CD1c-positive myeloid dendritic cell (primary cell): ENCODE measurements at regions not wholly inside any gene's neighbourhood (a gene's known extent, or its start where the extent isn't known, plus 50 kb on each side); places are given as distances from the start of the nearest gene placed in this dataset.

Experiments
- DNase-seq: peaks from one replicate; pipeline ENCODE4 v3.0.0-alpha.2; 2016; ENCODE audit errors: extremely low spot score

GRCh38 chr11:41971592-41971991 lies 512.1 kb upstream of the LRRC4C start:
- no peak for DNase-seq

DNA sequence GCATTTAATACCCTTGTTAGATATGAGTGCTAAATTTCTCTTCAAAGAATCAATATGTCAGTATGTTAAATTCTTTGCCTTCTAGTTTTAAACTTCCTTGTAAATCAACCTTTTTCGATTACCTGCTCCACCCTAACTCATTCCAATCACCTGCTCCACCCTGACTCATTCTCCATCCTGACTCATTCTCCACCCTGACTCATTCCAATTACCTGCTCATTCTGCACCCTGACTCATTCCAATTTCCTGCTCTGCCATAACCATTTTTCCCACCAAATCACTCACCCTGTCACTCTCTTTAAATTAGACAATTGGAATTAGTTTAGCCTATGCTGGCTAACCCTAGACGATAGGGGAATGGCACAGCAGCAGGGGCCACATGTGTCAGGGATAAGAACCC lies 519.5 kb upstream of the LRRC4C start:
- DNase-seq = no peak

DNA sequence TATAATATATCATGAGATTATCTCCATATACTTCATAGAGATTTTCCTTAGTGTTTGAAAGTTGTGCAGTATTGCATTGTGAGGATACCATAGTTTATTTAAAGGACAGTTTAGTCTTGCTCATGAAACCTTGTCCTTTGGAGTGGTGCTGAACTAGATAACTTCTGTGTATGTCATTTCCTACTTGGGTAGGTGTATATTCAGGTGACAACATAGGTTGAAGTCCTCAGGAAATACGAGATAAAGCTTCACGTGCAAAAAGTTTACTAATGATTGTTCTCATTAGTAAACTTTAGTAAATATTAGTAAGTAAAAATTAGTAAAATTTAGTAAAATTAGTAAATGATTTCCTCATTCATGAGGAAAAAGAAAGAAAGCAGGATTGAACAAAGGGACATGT lies 521.3 kb upstream of the LRRC4C start:
- no peak for DNase-seq

DNA sequence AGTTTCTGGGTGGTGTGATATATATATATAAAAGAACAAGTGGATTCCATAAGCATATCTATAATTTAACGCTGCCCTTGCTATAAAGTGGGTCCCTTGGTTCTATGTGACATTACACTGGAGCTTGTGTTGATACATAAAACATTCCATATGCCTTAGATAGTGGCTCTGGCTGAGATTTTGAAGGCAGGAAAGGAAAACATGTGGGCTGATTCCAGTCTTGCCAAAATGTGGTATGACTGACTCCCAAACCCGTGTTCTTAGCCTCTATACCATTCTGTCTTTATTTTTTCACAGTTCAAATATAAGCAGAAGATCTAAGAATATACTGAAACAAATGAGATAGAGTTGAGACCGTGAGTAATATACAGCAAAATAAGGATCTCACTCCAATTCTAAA lies 522.8 kb upstream of the LRRC4C start:
- DNase-seq = no peak

- DNase-seq = no peak
Observed at GRCh38 chr11:41982975-41983374, 523.5 kb upstream of the LRRC4C start.

DNA sequence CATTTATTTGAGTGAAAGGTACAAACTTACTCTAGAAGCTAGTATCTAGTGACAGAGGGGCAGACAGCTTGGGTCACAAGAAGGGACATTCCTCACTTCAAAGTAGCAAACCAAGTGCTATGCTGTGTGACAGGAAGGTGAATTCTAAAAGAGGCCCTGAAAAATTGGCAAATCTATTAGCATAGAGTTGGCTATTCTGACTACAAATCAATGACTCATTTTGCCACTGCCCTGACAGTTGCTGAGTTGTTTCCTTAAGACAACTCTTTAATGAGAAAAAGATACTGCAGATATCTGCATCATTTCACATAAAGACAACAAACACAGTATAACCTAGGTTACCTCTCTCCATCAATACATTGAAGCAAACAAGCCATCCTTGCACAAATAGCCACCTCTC lies 524.0 kb upstream of the LRRC4C start:
- DNase-seq = no peak

GRCh38 chr11:41984023-41984422 lies 524.6 kb upstream of the LRRC4C start:
- DNase-seq = no peak

DNA sequence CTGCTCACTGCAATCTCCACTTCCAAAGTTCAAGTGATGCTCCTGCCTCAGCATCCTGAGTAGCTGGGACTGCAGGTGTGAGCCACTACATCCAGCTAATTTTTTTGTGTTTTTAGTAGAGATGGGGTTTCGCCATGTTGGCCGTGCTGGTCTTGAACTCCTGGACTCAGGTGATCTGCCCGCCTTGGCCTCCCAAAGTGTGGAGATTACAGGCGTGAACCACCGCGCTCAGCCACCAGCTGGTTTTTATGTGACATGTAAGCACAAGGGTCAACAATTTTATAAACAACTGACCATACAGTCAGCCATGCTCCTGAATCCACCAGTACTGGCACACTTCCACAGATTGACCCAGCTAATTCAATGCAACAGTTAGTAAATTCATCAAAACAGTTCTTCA lies 526.3 kb upstream of the LRRC4C start:
- DNase-seq = no peak

DNA sequence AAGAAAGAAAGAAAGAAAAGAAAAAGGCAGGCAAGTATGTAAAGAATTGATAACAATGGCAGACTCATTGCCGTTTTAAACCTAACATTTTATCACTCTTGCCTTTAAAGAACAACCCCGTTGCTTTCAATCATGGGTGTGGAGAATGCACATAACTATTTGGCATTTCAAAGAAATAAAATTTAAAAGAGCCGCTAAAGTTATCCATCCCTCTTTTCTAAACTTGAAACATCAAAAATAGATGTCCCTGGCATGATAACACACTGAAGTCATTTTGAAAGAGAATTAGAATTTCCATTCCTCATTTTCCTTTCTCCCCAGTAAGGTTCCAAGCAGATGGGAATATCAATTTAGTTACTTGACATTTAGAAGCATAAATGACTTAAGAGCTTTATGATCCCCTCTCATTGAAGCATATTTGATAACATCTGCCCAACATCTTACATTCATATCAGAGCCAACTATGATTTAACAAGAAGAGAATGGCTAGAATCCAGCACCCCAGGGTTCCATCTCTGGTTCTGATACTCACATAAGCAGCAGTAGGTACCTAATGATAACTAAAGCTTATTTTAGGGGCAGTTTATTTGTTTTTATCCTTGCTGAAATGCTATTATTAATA lies 529.6 kb upstream of the LRRC4C start:
- no peak for DNase-seq

DNA sequence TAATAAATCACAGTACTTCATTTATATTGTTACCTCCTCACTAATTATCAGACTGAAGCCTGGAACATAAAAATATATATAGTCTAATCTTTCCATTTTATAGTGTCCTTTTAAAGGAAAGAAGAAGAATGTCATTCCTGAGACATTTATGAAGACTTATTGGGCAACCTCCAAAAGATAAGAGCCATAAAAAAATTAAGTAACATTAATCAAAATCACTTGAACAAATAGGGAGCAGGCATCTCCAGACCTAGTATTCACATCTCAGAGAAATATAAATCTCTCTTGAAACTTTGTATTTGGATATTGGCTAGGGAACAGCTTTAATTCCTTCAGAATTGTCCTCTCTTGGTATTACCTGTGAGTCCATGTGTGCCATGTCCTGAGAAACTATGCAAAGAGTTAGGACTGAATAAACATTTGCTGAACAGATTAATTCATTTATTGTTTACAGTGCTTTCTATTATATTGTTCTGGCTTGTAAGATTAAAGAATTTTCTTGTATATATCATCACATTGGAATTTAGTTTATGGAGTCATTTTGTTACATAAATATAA lies 530.5 kb upstream of the LRRC4C start:
- DNase-seq = no peak

DNA sequence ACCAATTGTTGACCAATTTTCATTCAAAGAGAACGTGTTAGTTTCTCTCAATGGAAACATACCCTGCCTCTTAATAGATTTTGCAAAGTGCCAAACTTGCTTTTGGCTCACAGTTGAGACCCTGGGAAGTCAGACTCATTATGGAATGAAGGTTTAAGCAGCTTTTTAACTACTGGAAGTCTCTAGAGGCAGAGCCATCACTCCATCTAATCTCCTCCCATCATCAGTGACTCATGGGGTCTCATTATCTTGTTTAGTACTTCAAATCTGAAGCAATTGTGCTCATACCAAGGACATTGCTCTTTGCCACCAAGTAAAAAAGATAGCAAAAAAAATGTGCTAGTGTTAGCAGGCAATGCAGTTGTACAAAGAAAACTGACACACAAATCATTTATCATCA lies 537.1 kb upstream of the LRRC4C start:
- no peak for DNase-seq

- no peak for DNase-seq
Observed at GRCh38 chr11:41997844-41998401, 538.5 kb upstream of the LRRC4C start.

GRCh38 chr11:41999066-41999465 lies 539.6 kb upstream of the LRRC4C start:
- DNase-seq = no peak

- DNase-seq = no peak
Observed at GRCh38 chr11:42003801-42004200, 544.3 kb upstream of the LRRC4C start.

- no peak for DNase-seq
Observed at GRCh38 chr11:42006766-42007165, 547.3 kb upstream of the LRRC4C start.

DNA sequence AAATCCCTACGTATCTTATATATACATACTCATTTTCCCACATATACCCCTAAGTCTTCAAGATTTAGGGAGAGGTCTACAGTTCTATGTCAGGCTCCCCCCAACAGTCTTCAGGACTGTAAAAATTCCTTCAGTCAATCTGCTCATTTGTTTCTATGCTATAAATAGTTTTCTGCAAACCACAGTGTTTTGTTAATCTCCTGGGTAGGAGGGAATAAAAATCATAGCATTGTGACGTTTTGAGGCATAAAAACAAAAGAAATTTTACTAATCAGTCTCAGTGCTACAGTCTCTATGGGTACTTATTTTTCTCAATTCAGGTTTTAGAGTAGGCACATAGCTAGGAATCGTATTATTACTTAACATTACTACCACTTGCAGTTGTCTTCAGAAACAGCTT lies 552.8 kb upstream of the LRRC4C start:
- no peak for DNase-seq

GRCh38 chr11:42013656-42014201 lies 554.3 kb upstream of the LRRC4C start:
- no peak for DNase-seq

- no peak for DNase-seq
Observed at GRCh38 chr11:42021911-42022310, 562.5 kb upstream of the LRRC4C start.

GRCh38 chr11:42023267-42023666 lies 563.8 kb upstream of the LRRC4C start:
- no peak for DNase-seq

GRCh38 chr11:42025121-42025803 lies 565.8 kb upstream of the LRRC4C start:
- no peak for DNase-seq

- no peak for DNase-seq
Observed at GRCh38 chr11:42034826-42035225, 575.4 kb upstream of the LRRC4C start.

GRCh38 chr11:42036201-42036600 lies 576.7 kb upstream of the LRRC4C start:
- DNase-seq = no peak

- DNase-seq = no peak
Observed at GRCh38 chr11:42043312-42043711, 583.9 kb upstream of the LRRC4C start.
